ENCODE measurements at regions not wholly inside any gene's neighbourhood (a gene's known extent, or its start where the extent isn't known, plus 50 kb on each side); places are given as distances from the start of the nearest gene placed in this dataset.
"Not testable (repeated sequence)": the region's sequence is repeated elsewhere in the genome, so short reads cannot be mapped to it uniquely, and the experiment has no call there.

GRCh38 chr9:71632776-71633175, 135.5 kb downstream of the CEMIP2 start:
- no peak for DNase-seq (ENCODE audit: low read depth, low spot score)
- H3K27ac ChIP-seq, result no peak overlapping the region

GRCh38 chr9:71630377-71630995, 137.8 kb downstream of the CEMIP2 start:
- no peak for DNase-seq (ENCODE audit: low read depth, low spot score)
- no peak overlapping the region for H3K27ac ChIP-seq

- DNase-seq (ENCODE audit: low read depth, low spot score), result no peak
These were observed 138.6 kb downstream of the CEMIP2 start for GRCh38 chr9:71629578-71630215.

DNA sequence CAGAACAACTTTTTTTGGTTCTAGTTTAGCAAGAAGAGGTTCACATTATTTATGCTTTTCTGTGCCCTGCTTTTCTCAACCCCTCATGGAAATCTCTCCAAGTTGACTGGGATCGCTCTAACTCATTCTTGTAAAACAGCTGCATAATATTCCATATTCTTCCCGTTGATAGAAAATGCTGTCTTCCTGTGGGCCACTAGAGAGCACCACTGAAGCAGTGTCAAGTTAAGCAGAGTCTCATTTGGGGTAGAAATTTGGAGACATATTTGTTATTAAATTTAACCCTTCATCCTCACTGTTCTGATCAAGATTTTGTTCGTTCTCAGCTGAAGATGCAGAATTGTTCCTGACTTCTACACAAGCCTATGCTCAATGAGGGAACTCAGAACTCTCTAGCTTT, 140.1 kb downstream of the CEMIP2 start:
- no peak overlapping the region for H3K27ac ChIP-seq
- no peak for DNase-seq (ENCODE audit: low read depth, low spot score)

More at GRCh38 chr9:71629578-71630215, 138.6 kb downstream of the CEMIP2 start:
- H3K27ac ChIP-seq, result no peak overlapping the region

DNA sequence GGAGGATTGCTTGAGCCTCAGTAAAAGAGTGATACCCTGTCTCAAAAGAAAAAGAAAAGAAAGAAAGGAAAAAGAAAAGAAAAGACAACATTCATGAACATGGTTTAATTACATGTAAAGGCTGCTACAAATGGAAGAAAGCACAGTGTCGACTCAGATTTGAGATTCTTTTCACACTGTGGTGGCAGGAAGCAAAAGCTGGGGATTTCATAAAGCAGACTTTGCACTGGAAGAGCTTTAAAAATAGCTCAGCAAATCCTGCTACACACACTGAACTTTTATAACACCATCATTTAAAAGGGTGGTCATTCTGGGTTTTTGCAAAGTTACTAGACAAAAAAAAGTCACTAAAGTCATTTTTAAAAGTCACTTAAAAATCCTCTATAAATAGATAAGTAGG, 140.8 kb downstream of the CEMIP2 start:
- H3K27ac ChIP-seq, result peak overlapping the region; percentile 71
- no peak for DNase-seq (ENCODE audit: low read depth, low spot score)

DNA sequence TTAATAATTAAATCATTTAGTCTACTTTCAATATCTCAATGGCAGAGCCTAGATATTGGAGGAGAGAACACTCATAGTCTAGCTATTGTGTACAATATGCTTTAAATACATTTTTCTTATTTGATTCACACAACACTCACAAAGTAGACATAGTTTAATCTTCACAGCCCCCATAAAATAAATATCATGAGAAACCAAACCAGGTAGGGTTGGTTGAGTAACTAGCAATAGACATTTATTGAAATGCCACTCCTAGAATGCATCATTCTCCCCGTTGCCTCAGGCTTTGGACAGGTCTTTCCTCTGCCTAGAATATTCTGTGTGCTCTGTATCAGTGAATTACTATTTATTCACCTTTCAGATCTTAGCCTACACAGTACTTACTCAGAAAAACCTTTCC, 141.9 kb downstream of the CEMIP2 start:
- DNase-seq (ENCODE audit: low read depth, low spot score), result peak; percentile 54
- H3K27ac ChIP-seq, result peak overlapping the region; percentile 71

DNA sequence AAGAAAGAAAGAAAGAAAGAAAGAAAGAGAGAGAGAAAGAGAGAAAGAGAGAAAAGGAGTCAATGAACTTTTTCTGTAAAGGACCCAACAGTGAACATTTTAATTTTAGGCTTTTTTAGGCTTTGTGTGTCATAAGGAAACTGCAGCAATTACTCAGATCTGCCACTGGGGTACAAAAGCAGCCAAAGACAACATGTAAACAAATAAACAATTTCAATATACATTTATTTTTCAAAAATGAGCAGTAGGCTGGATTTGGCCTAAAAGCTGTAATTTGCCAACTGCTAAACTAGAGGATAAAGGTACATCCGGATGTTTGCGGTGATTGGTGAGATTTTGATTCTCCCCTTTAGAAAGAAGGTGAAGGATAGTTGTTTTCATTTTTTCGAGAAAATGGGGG, 143.6 kb downstream of the CEMIP2 start:
- no peak overlapping the region for H3K27ac ChIP-seq
- DNase-seq (ENCODE audit: low read depth, low spot score), result no peak

GRCh38 chr9:71620746-71621145, 147.6 kb downstream of the CEMIP2 start:
- no peak overlapping the region for H3K27ac ChIP-seq
- no peak for DNase-seq (ENCODE audit: low read depth, low spot score)

- no peak for DNase-seq (ENCODE audit: low read depth, low spot score)
- no peak overlapping the region for H3K27ac ChIP-seq
These were observed 148.0 kb downstream of the CEMIP2 start for GRCh38 chr9:71620331-71620730.

DNA sequence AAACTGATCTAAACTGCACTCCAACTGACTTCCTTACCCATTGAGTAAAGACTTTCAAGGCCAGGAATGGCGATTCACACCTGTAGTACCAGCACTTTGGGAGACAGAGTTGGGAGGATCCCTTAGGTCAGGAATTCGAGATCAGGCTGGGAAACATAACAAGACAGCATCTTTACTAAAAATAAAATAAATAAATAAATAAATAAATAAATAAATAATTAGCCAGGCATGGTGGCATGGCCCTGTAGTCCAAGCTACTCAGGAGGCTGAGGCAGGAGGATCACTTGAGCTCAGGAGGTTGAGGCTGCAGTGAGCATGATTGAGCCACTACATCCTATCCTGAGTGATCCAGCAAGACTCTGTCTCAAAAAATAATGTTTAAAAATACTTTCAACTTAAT, 148.4 kb downstream of the CEMIP2 start:
- no peak overlapping the region for H3K27ac ChIP-seq
- no peak for DNase-seq (ENCODE audit: low read depth, low spot score)

DNA sequence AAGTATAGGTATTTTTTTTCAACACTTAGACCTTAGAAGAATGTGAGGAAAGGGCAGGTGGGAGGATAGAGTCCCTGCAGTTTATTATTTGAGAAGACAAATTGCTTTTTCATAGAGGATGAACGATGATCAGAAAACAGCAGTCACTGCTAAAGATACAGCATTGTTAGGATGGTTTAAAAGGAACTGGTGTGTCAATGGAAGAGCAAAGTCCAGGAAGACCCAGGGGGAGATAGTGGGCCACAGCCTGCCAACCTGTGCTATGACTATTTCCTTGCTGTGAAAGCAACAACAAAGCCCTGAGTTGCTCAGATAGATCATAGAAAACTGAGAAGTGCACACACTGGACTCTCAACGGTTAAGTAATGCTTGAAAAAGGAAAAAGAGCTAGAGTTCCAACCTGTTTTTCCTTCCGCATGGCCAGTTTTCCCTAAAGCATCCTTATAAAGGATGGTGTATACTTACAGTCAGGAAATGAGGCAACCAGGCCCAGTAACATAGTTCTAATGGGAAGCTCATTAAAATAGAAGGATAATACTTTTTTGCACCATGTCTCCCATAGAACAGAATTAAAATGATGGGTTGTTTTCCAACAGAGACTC, 153.8 kb downstream of the CEMIP2 start:
- H3K27ac ChIP-seq, result no peak overlapping the region
- no peak for DNase-seq (ENCODE audit: low read depth, low spot score)

GRCh38 chr9:71612889-71613288, 155.4 kb downstream of the CEMIP2 start:
- no peak overlapping the region for H3K27ac ChIP-seq
- DNase-seq (ENCODE audit: low read depth, low spot score), result no peak

DNA sequence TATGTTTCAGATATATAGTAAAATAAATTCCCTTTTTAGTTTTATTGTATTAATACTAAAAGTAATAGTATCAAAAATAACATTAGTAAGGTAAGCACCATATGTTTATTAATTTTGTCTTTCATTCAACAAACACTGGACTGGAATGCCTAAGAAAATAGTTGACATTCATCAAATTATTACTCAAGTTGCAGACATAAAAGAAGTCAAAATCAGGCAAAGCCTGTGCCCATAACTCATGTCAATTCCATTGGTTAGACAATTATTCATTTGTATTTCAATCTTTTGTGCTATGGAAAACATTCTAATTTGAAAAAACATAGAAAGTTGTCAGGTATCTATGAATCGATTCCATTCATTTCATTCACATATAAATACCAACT, 158.9 kb downstream of the CEMIP2 start:
- H3K27ac ChIP-seq, result no peak overlapping the region
- DNase-seq (ENCODE audit: low read depth, low spot score), result no peak

GRCh38 chr9:71608825-71609447, 159.4 kb downstream of the CEMIP2 start:
- no peak for DNase-seq (ENCODE audit: low read depth, low spot score)
- no peak overlapping the region for H3K27ac ChIP-seq

DNA sequence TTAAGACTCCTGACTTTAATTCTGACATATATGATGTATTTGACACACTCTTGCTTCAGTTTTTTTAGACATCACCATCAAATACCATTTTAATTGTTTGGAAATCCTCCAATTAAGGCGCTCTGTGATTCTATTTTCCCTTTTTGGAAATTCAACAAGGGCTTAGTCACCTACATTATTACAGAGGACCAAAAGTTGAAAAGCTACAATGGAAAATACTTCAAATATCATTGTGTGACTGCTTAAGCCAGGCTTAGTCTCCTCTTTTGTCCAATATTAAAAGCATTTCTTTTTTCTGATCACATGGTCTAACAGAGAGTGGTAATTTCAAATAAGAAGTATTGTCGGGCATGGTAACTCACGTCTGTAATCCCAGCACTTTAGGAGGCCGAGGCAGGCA, 160.3 kb downstream of the CEMIP2 start:
- no peak for DNase-seq (ENCODE audit: low read depth, low spot score)
- H3K27ac ChIP-seq, result no peak overlapping the region

DNA sequence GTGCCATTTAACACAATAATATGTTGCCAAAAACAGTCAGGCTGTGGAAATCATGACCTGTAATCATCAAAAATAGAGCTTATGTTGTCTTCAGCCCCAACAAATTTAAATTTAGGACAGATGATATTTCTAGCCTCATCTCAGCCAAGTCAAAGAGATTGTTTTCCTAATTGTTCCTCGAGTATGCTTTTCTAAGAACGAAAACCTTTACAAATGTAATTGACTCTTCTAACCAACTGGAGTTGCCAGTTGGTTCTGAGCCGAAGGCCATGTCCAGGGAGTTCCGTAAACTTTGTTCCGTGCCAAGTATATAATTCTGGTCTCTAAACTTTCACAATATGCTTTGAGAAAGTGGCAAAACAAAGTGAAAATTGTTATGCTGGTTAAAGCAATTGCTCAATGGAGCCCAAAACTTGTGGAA, 160.8 kb downstream of the CEMIP2 start:
- no peak for DNase-seq (ENCODE audit: low read depth, low spot score)
- no peak overlapping the region for H3K27ac ChIP-seq

DNA sequence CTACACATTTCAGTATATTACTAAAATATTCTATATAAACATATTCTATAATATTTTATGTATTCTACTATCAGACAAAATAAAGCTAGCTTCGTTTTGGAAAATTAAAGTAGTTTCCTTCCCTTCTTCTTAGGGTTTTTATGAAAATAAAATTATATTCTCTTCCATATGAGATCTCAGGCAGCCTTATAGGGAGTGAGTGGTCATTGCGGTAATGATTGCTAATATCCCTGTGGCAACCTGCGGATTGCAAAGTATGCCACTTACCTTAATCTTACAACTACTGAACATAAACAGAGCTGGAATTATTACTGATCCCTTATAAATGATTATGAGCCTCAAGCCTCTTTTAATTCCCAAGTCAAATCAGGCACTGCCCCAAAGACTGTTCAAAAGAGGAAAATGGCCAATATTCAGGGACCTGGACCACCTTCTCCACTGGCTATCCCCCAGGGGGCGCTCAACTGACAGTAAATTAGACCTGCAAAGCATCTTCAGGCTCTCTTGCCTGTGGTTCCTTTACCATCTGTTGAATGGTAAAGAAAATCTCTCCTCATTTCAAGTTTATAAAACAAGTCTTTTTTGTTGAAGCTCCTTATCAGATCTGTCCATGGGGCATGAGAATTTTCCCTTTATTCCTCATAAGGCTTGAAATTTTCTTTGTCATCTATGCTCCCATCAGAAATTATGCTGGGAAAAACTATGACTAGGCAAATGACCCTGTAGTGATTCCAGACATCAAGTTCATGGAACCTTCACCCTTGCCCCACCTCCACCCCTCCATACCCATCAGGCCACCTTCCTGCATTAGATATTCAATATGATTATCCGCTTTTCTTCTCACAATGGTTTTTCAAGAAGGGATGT, 163.9 kb downstream of the CEMIP2 start:
- DNase-seq (ENCODE audit: low read depth, low spot score), result no peak

GRCh38 chr9:71602652-71603051, 165.7 kb downstream of the CEMIP2 start:
- H3K27ac ChIP-seq, result no peak overlapping the region
- DNase-seq (ENCODE audit: low read depth, low spot score), result no peak

More for the DNA sequence above, 163.9 kb downstream of the CEMIP2 start:
- no peak overlapping the region for H3K27ac ChIP-seq

DNA sequence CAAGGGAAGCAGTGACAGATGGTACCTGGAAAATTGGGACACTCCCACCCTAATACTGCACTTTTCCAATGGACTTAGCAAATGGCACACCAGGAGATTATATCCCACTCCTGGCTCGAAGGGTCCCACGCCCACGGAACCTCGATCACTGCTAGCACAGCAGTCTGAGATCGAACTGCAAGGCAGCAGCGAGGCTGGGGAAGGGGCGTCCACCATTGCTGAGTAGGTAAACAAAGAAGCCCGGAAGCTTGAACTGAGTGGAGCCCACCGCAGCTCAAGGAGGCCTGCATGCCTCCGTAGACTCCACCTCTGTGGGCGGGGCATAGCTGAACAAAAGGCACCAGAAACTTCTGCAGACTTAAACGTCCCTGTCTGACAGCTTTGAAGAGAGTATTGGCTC, 172.6 kb downstream of the CEMIP2 start:
- DNase-seq (ENCODE audit: low read depth, low spot score); H3K27ac ChIP-seq: not testable (repeated sequence)

- no peak for DNase-seq (ENCODE audit: low read depth, low spot score)
- H3K27ac ChIP-seq, result no peak overlapping the region
These were observed 173.8 kb downstream of the CEMIP2 start for GRCh38 chr9:71594541-71594940.
